ENCODE measurements at regions not wholly inside any gene's neighbourhood (a gene's known extent, or its start where the extent isn't known, plus 50 kb on each side); places are given as distances from the start of the nearest gene placed in this dataset.
"Not testable (repeated sequence)": the region's sequence is repeated elsewhere in the genome, so short reads cannot be mapped to it uniquely, and the experiment has no call there.

DNA sequence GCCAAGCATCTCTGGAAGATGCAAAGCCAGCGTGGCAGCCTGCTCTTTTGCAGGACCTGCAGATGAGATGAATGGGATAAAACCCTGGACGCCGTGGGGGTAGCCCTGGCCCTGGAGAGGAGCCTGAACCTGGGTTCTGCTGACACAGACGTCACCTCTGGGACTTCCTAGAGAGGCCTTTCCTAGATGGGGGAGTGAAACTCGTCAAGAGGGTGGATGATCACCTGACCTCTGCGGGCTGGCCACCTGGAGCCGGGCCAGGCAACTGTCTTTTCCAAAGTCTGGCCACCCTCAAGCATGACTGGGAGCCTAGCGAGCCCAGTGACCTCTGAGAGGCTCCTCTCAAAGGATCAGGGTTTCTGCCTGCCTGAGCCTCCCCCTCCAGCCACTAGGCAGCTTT, 529.0 kb downstream of the KCNJ18 start (continued):
- TF ChIP-seq HOXB13 (CRISPR knock-in tag; IDR thresholded peaks at IDR 0.05; ENCODE audit: low read depth): no peak

GRCh38 chr17:22226477-22226876, 534.2 kb downstream of the KCNJ18 start:
- POLR2A ChIA-PET; FAIRE-seq; H3K4me1 ChIP-seq; H3K27ac ChIP-seq; H3K4me2 ChIP-seq; H3K9me3 ChIP-seq; DNase-seq (ENCODE audit: low read depth in 1 of 2, low spot score in 1 of 2); H3K4me3 ChIP-seq; CTCF ChIA-PET: not testable (repeated sequence)
- WGBS (ENCODE audit: missing lambda C conversion rate): 83% methylated on average over 3 of the region's 3 CpGs
- ATAC-seq: 0 out of 6 replicates have a peak, but pooled peaks of 1 of the 2 experiments have one; percentile 30

- CTCF ChIA-PET; ATAC-seq; POLR2A ChIA-PET; DNase-seq (ENCODE audit: low read depth in 1 of 2, low spot score in 1 of 2); FAIRE-seq; H3K9me3 ChIP-seq; H3K4me2 ChIP-seq; H3K27ac ChIP-seq; H3K4me3 ChIP-seq; H3K4me1 ChIP-seq: not testable (repeated sequence)
- WGBS (ENCODE audit: missing lambda C conversion rate): 18% methylated on average over 3 of the region's 3 CpGs
Measured at GRCh38 chr17:22226932-22227331, 534.6 kb downstream of the KCNJ18 start.

- peak; percentile 47 to 48; a peak in 4 of 6 replicates for ATAC-seq
- WGBS (ENCODE audit: missing lambda C conversion rate): 20% methylated on average over 5 of the region's 5 CpGs
- peak in 1 of 2 experiments; percentile 5 for DNase-seq (ENCODE audit: low read depth in 1 of 2, low spot score in 1 of 2)
Measured at GRCh38 chr17:22227699-22228553, 535.6 kb downstream of the KCNJ18 start.

DNA sequence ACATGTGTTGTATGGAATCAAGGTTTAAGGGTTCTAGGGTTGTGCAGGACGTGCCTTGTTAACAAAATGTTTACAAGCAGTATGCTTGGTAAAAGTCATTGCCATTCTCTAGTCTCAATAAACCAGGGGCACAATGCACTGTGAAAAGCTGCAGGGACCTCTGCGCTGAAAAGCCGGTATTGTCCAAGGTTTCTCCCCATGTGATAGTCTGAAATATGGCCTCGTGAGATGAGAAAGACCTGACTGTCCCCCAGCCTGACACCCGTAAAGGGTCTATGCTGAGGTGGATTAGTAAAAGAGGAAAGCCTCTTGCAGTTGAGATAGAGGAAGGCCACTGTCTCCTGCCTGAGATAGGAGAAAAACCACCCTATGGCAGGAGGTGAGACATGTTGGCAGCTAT, 537.5 kb downstream of the KCNJ18 start:
- not testable (repeated sequence) for FAIRE-seq

More at GRCh38 chr17:22227699-22228553, 535.6 kb downstream of the KCNJ18 start:
- H3K4me3 ChIP-seq, CTCF ChIA-PET, H3K9me3 ChIP-seq, FAIRE-seq, H3K4me2 ChIP-seq, H3K4me1 ChIP-seq, POLR2A ChIA-PET, H3K27ac ChIP-seq: not testable (repeated sequence)
- 0 out of 2 replicates have a peak, but pooled peaks have one; percentile 7 for TF ChIP-seq NFE2L2 (conservative IDR thresholded peaks at IDR 0.05; ENCODE audit: low read length)

DNA sequence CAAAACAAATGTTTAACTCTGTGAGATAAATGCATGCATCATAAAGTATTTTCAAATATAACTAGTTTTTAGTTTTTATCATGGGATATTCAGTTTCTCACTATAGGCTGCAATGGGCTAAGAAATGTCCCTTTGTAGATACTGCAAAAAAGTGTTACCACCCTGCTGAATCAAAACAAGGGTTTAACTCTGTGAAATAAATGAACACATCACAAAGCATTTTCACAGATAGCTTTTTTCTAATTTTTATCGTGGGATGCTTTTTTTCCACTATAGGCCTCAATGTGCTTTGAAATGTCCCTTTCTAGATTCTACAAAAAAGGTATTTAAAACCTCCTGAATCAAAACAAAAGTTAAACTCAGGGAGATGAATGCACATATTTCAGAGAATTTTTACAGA, 541.1 kb downstream of the KCNJ18 start:
- no peak for DNase-seq (ENCODE audit: low read depth in 1 of 2, low spot score in 1 of 2)
- Histone ChIP-seq H3K4me2 (no peak overlapping the region), H3K9me3 (no peaks in the 10 kb centered on the region; the same call in 2 of the 3 replicates), H3K4me1 (no peaks in the 10 kb centered on the region), H3K4me3 (no peak overlapping the region), H3K27ac (no peak overlapping the region)
- ChIA-PET POLR2A (no interaction called here), CTCF (no interaction called here)
- no peak for ATAC-seq
- FAIRE-seq: no peak
- TF ChIP-seq GATA3 (IDR thresholded peaks at IDR 0.05; ENCODE audit: borderline replicate concordance): no peak
- TF ChIP-seq RNF2 (IDR thresholded peaks at IDR 0.05; ENCODE audit: borderline replicate concordance, low read depth): no peak
- TF ChIP-seq NFE2L2 (conservative IDR thresholded peaks at IDR 0.05; ENCODE audit: low read length): no peak
- no peak for TF ChIP-seq ESRRA (IDR thresholded peaks at IDR 0.05; ENCODE audit: borderline replicate concordance, low read length)
- TF ChIP-seq ZFP36 (IDR thresholded peaks at IDR 0.05; ENCODE audit: borderline replicate concordance, partially characterized antibody): no peak
- TF ChIP-seq CHD4 (IDR thresholded peaks at IDR 0.05; ENCODE audit: borderline replicate concordance): no peak
- TF ChIP-seq POLR2AphosphoS2 (conservative IDR thresholded peaks at IDR 0.05; ENCODE audit: low read length): no peak
- no peak for TF ChIP-seq RAD21 (conservative IDR thresholded peaks at IDR 0.05 in 1 of 2, IDR thresholded peaks at IDR 0.05 in 1 of 2)
- no peak for TF ChIP-seq TP53 (CRISPR knock-in tag; IDR thresholded peaks at IDR 0.05)
- TF ChIP-seq MAFK (IDR thresholded peaks at IDR 0.05; ENCODE audit: partially characterized antibody): no peak
- no peak for TF ChIP-seq POLR2A (IDR thresholded peaks at IDR 0.05; ENCODE audit: low read length)
- no peak for TF ChIP-seq ZC3H11A (IDR thresholded peaks at IDR 0.05)
- TF ChIP-seq RFX5 (IDR thresholded peaks at IDR 0.05): no peak
- TF ChIP-seq HMGXB4 (CRISPR knock-in tag; IDR thresholded peaks at IDR 0.05; ENCODE audit: borderline replicate concordance): no peak
- no peak for TF ChIP-seq CBX8 (IDR thresholded peaks at IDR 0.05)
- no peak for TF ChIP-seq CHD2 (IDR thresholded peaks at IDR 0.05; ENCODE audit: low read length, partially characterized antibody)
- TF ChIP-seq EHF (CRISPR knock-in tag; IDR thresholded peaks at IDR 0.05): no peak
- no peak for TF ChIP-seq ZNF302 (CRISPR knock-in tag; IDR thresholded peaks at IDR 0.05)
- TF ChIP-seq MYC (IDR thresholded peaks at IDR 0.05; ENCODE audit: borderline replicate concordance, low read length): no peak
- no peak for TF ChIP-seq FOSL2 (IDR thresholded peaks at IDR 0.05)
- no peak for TF ChIP-seq FOSL2 (CRISPR knock-in tag; IDR thresholded peaks at IDR 0.05)
- 59% methylated on average over 1 of the region's 1 CpG for WGBS (ENCODE audit: missing lambda C conversion rate)

More for the DNA sequence above, 537.5 kb downstream of the KCNJ18 start:
- H3K4me1 ChIP-seq; H3K4me2 ChIP-seq; H3K27ac ChIP-seq; H3K9me3 ChIP-seq; H3K4me3 ChIP-seq; ATAC-seq; POLR2A ChIA-PET; DNase-seq (ENCODE audit: low read depth in 1 of 2, low spot score in 1 of 2); CTCF ChIA-PET: not testable (repeated sequence)
- 34% methylated on average over 5 of the region's 5 CpGs for WGBS (ENCODE audit: missing lambda C conversion rate)
